ENCODE measurements at regions not wholly inside any gene's neighbourhood (a gene's known extent, or its start where the extent isn't known, plus 50 kb on each side); places are given as distances from the start of the nearest gene placed in this dataset.
"Not testable (repeated sequence)": the region's sequence is repeated elsewhere in the genome, so short reads cannot be mapped to it uniquely, and the experiment has no call there.

- TF ChIP-seq CTCF, POLR2A, POLR2AphosphoS5 (IDR thresholded peaks at IDR 0.05): not testable (repeated sequence)
Observed at GRCh38 chr5:97519565-97519964, 336.5 kb upstream of the RIOK2 start.
